GM19351 (cell line): ENCODE measurements at regions not wholly inside any gene's neighbourhood (a gene's known extent, or its start where the extent isn't known, plus 50 kb on each side); places are given as distances from the start of the nearest gene placed in this dataset.

ENCODE experiments used
- ATAC-seq: cut with Tn5 transposase; IDR thresholded peaks from one replicate; pipeline ENCODE4 v1.9.1; 2021; ENCODE audit warnings: mild to moderate bottlenecking, moderate library complexity; ENCODE audit not compliant: unreplicated experiment

- ATAC-seq, result no peak
Measured at GRCh38 chr18:44601447-44601846, 79.2 kb upstream of the SETBP1 start.

DNA sequence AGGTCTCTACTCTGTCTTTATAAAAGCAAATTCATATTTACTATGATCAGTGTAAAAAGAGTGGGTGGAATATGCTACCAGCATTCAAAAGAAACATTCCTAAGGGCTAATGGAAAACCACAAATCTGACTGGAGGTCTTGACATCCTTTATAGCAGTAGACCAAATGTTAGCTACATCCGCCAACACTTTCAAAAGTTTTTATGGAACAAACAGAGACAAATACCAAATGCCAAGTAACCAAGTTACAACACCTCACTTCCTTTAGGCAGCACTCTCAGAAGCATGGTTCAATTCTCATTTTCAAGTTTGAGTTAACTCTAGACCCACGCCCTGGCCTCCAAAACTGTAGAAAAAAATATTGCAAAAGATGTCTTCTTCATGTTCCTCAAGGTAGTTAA lies 78.3 kb upstream of the SETBP1 start:
- no peak for ATAC-seq

GRCh38 chr18:44602845-44603244 lies 77.8 kb upstream of the SETBP1 start:
- ATAC-seq, result no peak

GRCh38 chr18:44609181-44609941 lies 71.3 kb upstream of the SETBP1 start:
- no peak for ATAC-seq

DNA sequence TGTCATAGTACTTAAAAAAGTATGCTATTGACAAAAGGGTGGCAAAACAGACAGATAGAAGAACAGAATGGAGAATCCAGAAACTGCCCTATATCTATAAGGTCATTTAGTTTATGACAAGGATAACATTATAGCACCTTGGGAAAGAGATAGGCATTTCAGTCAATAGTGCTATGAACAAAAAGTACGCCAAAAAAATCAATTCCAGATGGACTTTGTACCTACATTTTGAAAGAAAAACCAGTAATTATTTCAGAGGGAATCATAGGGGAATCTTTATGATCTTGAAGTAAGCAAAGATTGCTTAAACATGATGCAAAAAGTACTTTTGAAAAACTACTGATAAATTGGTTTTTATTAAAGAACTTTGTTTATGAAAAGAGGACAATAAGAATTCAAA lies 59.9 kb upstream of the SETBP1 start:
- no peak for ATAC-seq

DNA sequence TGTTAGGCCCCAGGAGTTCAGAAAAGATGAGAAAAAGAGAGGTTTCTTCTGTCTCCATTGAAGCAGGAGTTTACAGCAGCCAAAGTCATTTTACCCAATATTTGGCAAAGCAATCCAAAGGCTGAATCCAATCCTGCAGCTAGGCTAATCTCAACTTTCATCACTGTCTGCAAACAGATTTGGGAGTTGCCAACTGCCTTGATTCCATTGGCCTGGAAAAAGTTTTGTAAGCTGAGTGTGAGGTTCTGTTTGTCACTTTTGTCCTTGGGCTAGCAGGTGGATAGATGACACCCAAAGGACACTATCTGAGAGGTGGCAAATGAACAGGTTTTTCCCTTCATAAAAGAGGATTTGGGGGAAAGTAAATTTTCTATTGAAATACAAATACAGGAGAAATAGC lies 56.6 kb upstream of the SETBP1 start:
- no peak for ATAC-seq

DNA sequence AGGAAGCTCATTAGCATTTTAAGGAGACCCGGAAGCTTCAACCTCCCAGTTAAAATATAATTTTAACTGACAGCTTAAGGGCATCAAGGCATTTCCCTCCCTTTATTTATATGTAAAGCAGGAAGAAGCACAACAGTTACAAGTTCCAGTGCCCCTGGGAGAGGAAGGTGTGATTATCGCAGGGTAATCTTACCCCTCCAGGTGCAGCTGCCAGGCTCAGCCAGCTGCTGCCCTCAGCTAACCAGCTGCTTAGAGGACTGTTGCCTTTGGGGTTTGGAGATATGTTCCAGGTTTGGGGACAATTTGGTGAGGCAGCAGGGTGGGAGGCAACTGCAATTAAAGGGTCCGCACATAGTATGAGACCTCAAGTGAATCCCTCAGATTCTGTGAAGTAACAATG lies 55.3 kb upstream of the SETBP1 start:
- no peak for ATAC-seq

DNA sequence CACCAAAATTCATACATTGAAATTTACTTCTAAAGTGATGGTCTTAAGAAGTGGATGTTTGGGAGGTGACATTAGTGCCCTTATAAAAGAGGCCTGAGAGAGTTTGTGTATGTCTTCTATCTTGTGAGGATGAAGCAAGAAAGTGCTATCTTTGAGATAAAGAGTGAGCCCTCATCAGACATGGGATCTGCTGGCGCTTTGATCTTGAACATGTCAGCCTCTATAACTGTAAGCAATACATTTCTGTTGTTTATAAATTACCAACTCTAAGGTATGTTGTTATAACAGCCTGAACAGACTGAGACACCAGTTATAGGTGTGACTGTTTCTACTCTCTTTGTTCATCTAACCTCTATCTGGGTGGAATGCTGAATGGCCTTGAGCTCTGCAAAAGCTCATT lies 54.5 kb upstream of the SETBP1 start:
- no peak for ATAC-seq

DNA sequence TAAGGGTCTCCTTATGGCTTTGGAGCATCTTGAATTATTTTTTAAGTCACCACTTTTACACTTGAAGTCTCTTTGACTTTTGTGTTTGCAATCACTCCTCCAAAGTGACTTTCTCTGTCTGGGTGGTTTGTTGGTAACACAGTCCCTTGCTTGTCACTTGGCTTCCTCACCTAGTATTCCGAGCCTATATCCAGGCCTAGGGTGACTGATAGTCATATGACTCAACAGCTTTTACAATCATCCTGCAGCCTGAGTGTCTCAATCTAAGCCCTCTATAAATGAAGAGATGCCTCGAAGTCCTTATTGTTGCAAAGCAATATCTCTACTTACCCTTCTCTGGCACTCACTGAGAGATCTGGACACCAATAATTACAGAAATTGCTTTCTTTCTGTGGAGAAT lies 53.9 kb upstream of the SETBP1 start:
- ATAC-seq, result no peak

GRCh38 chr18:44627280-44627679 lies 53.4 kb upstream of the SETBP1 start:
- ATAC-seq, result no peak

GRCh38 chr18:44629406-44629805 lies 51.3 kb upstream of the SETBP1 start:
- no peak for ATAC-seq

GRCh38 chr18:44630118-44630517 lies 50.6 kb upstream of the SETBP1 start:
- ATAC-seq, result peak; percentile 60
